Panc1 (cell line): ENCODE measurements at regions not wholly inside any gene's neighbourhood (a gene's known extent, or its start where the extent isn't known, plus 50 kb on each side); places are given as distances from the start of the nearest gene placed in this dataset.

ENCODE experiments used
- ATAC-seq: fragments of 200-7000 bp; cut with Tn5 transposase; 2 replicates; pipeline ENCODE4 v1.9.1; 2020; ENCODE audit warnings: mild to moderate bottlenecking, moderate library complexity
- BruUV-seq: library from RNA; stranded (reverse); fragments of 400-500 nt; replicated peaks from 2 replicates; lab custom pipeline; 2021; lab: Mats Ljungman, UMichigan
- CTCF ChIA-PET: fragments of 300-600 bp; sonication (Branson Sonifier 250); formaldehyde crosslinking; loops from one replicate; lab custom pipeline; 2022; ENCODE audit warnings: antibody characterized with exemption; lab: Charles Lee
- POLR2A ChIA-PET: fragments of 300-600 bp; sonication (Branson Sonifier 250); formaldehyde crosslinking; loops from one replicate; lab custom pipeline; 2022; ENCODE audit warnings: antibody characterized with exemption; lab: Charles Lee
- DNase-seq: peaks from one replicate; pipeline ENCODE4 v3.0.0-alpha.2; 2010; ENCODE audit warnings: low read depth, low spot score
- H3K27ac ChIP-seq: 2 replicates; pipeline ENCODE4 v1.5.1; 2011; ENCODE audit warnings: mild to moderate bottlenecking, low read length, inconsistent platforms
- H3K27me3 ChIP-seq: fragments of 200-500 bp; sonication (Bioruptor generic); 2 replicates; pipeline ENCODE4 v1.6.0; 2014; ENCODE audit warnings: low read length, inconsistent platforms; ENCODE audit not compliant: control insufficient read depth, insufficient read depth
- H3K36me3 ChIP-seq: fragments of 200-500 bp; sonication (Bioruptor generic); 2 replicates; pipeline ENCODE4 v1.5.1; 2014; ENCODE audit warnings: inconsistent platforms, mild to moderate bottlenecking, low read length, moderate library complexity; ENCODE audit not compliant: control insufficient read depth, insufficient read depth
- H3K4me1 ChIP-seq: 2 replicates; pipeline ENCODE4 v1.5.1; 2011; ENCODE audit warnings: inconsistent platforms, mild to moderate bottlenecking, low read length, moderate library complexity; ENCODE audit not compliant: control insufficient read depth, insufficient read depth
- H3K4me3 ChIP-seq, 2 experiments: 2 replicates each; pipeline ENCODE4 v1.5.1; 2011 to 2012; ENCODE audit warnings: low read depth in 2 of 2, low read length in 2 of 2, mild to moderate bottlenecking in 2 of 2, inconsistent platforms in 1 of 2, moderate library complexity in 1 of 2
- H3K9me3 ChIP-seq: fragments of 200-500 bp; sonication (Bioruptor generic); 2 replicates; pipeline ENCODE4 v1.5.1; 2014; ENCODE audit warnings: low read depth, mild to moderate bottlenecking, inconsistent platforms, low read length, moderate library complexity; ENCODE audit not compliant: control insufficient read depth, insufficient read depth
- CTCF ChIP-seq: fragments of 450-650 bp; IDR thresholded peaks from 2 replicates; pipeline ENCODE4 v1.5.1; 2017; ENCODE audit warnings: mild to moderate bottlenecking
- POLR2AphosphoS5 ChIP-seq: IDR thresholded peaks from 2 replicates; pipeline ENCODE4 v1.6.1; 2012; ENCODE audit warnings: mild to moderate bottlenecking, low read depth, low read length, moderate library complexity
- REST ChIP-seq, 2 experiments: IDR thresholded peaks; 2 replicates each; pipeline ENCODE4 v1.6.1; 2011 to 2012; ENCODE audit warnings: low read depth in 2 of 2, control low read depth in 1 of 2, low read length in 1 of 2, mild to moderate bottlenecking in 1 of 2, moderate library complexity in 1 of 2; ENCODE audit not compliant: insufficient read depth in 1 of 2
- SIN3A ChIP-seq: IDR thresholded peaks from 2 replicates; pipeline ENCODE4 v1.6.1; 2012; ENCODE audit warnings: low read depth, mild to moderate bottlenecking, low read length, moderate library complexity, borderline replicate concordance; ENCODE audit not compliant: insufficient read depth
- TCF7L2 ChIP-seq: IDR thresholded peaks from 2 replicates; pipeline ENCODE4 v1.6.1; 2011; ENCODE audit warnings: mild to moderate bottlenecking, low read depth, low read length, inconsistent platforms
- in situ Hi-C: cut with HindIII; loops from 2 replicates; pipeline ENCODE4 v1.10.0; 2016; ENCODE audit warnings: low sequenced_read_pairs, low pct_unique_long_range_greater_than_20kb
- intact Hi-C: fragments of 100-400 bp; cut with micrococcal nuclease; formaldehyde crosslinking; loops from one replicate; pipeline ENCODE4 v1.10.0; 2022; ENCODE audit not compliant: unreplicated experiment

GRCh38 chr15:91599261-91599660 is 254.2 kb upstream of the SLCO3A1 start:
- H3K27ac ChIP-seq = no peak overlapping the region
- no peaks in the 10 kb centered on the region for H3K4me1 ChIP-seq
- no peaks in the 10 kb centered on the region for H3K36me3 ChIP-seq
- no peak overlapping the region for H3K4me3 ChIP-seq
- H3K27me3 ChIP-seq = peaks cover 2% of the 10 kb centered on the region; the same call in 1 of the 2 replicates
- no peak for TF ChIP-seq CTCF
- no peak for DNase-seq
- CTCF ChIA-PET = no interaction called here
- no peak for ATAC-seq
- in situ Hi-C loops (no loop called here), intact Hi-C loops (no loop called here)
- POLR2A ChIA-PET = no interaction called here
- no peaks in the 10 kb centered on the region for H3K9me3 ChIP-seq
- no TSS peak for BruUV-seq

- Histone ChIP-seq H3K9me3 (no peaks in the 10 kb centered on the region), H3K36me3 (no peaks in the 10 kb centered on the region), H3K4me3 (no peak overlapping the region), H3K4me1 (no peaks in the 10 kb centered on the region), H3K27ac (no peak overlapping the region), H3K27me3 (peaks cover 2% of the 10 kb centered on the region; the same call in 1 of the 2 replicates)
- ChIA-PET CTCF (no interaction called here), POLR2A (no interaction called here)
- TF ChIP-seq REST (IDR thresholded peaks at IDR 0.05; ENCODE audit: insufficient read depth in 1 of 2, low read depth in 2 of 2, low read length in 1 of 2) (no peak), CTCF (no peak), SIN3A (no peak), TCF7L2 (no peak), POLR2AphosphoS5 (no peak)
- DNase-seq (no peak), ATAC-seq (no peak)
- in situ Hi-C loops (no loop called here), intact Hi-C loops (loop anchor here (10.0 kb wide), 1 partner anchor 289 kb away; no protein-coding TSS in a partner anchor)
- BruUV-seq = no TSS peak
Observed at GRCh38 chr15:91603384-91604080, 250.0 kb upstream of the SLCO3A1 start.
